ENCODE measurements at regions not wholly inside any gene's neighbourhood (a gene's known extent, or its start where the extent isn't known, plus 50 kb on each side); places are given as distances from the start of the nearest gene placed in this dataset.
"Not testable (repeated sequence)": the region's sequence is repeated elsewhere in the genome, so short reads cannot be mapped to it uniquely, and the experiment has no call there.

- DNase-seq = no peak
These were observed 503.0 kb downstream of the PDHA2 start for GRCh38 chr4:96342790-96343455.

- no peak for DNase-seq
These were observed 503.9 kb downstream of the PDHA2 start for GRCh38 chr4:96343836-96344235.

GRCh38 chr4:96347582-96347981 is 507.7 kb downstream of the PDHA2 start:
- DNase-seq = no peak

- DNase-seq = peak; percentile 22
These were observed 512.2 kb downstream of the PDHA2 start for GRCh38 chr4:96352051-96352517.

GRCh38 chr4:96354036-96354712 is 514.3 kb downstream of the PDHA2 start:
- no peak for DNase-seq

- no peak for DNase-seq
These were observed 515.5 kb downstream of the PDHA2 start for GRCh38 chr4:96355414-96355813.

GRCh38 chr4:96356591-96357370 is 516.9 kb downstream of the PDHA2 start:
- no peak for DNase-seq

- no peak for DNase-seq
These were observed 526.7 kb downstream of the PDHA2 start for GRCh38 chr4:96366632-96367031.

- DNase-seq = no peak
These were observed 535.5 kb downstream of the PDHA2 start for GRCh38 chr4:96375367-96375766.

- DNase-seq = no peak
These were observed 539.6 kb downstream of the PDHA2 start for GRCh38 chr4:96379524-96379923.

GRCh38 chr4:96380106-96380505 is 540.2 kb downstream of the PDHA2 start:
- no peak for DNase-seq

- DNase-seq = no peak
These were observed 543.5 kb downstream of the PDHA2 start for GRCh38 chr4:96383349-96383748.

- no peak for DNase-seq
These were observed 549.9 kb downstream of the PDHA2 start for GRCh38 chr4:96389770-96390169.

GRCh38 chr4:96390404-96390803 is 550.5 kb downstream of the PDHA2 start:
- DNase-seq = no peak

GRCh38 chr4:96395747-96396146 is 555.9 kb downstream of the PDHA2 start:
- no peak for DNase-seq

- peak; percentile 74 for DNase-seq
These were observed 566.8 kb downstream of the PDHA2 start for GRCh38 chr4:96406742-96407141.

- peak; percentile 52 for DNase-seq
These were observed 567.3 kb downstream of the PDHA2 start for GRCh38 chr4:96407225-96407624.

GRCh38 chr4:96407738-96408463 is 568.0 kb downstream of the PDHA2 start:
- peak; percentile 84 for DNase-seq

- not testable (repeated sequence) for DNase-seq
These were observed 575.0 kb downstream of the PDHA2 start for GRCh38 chr4:96414853-96415252.

GRCh38 chr4:96429657-96430056 is 589.8 kb downstream of the PDHA2 start:
- DNase-seq = no peak

- DNase-seq = no peak
These were observed 591.2 kb downstream of the PDHA2 start for GRCh38 chr4:96431094-96431493.

- DNase-seq = no peak
These were observed 608.5 kb downstream of the PDHA2 start for GRCh38 chr4:96448315-96448872.

Measured in NCI-H1092 treated with DMSO at 0.1 percent for 48 hours (cell line).